Liver (tissue), 8 donors: ENCODE measurements at regions not wholly inside any gene's neighbourhood (a gene's known extent, or its start where the extent isn't known, plus 50 kb on each side); places are given as distances from the start of the nearest gene placed in this dataset.

Experiments used
- DNase-seq: peaks from one replicate; pipeline ENCODE4 v3.0.0-alpha.2; 2017; ENCODE audit warnings: low spot score
- H3K27ac ChIP-seq, 2 donors: one replicate each; pipeline ENCODE4 v1.7.0; 2013; ENCODE audit warnings: inconsistent platforms in 2 of 2, low read length in 2 of 2, control low read depth in 1 of 2, low read depth in 1 of 2, mild to moderate bottlenecking in 1 of 2
- H3K27me3 ChIP-seq, 4 donors: one replicate each; pipeline versions ENCODE4 v1.6.1 to v1.7.0; 2013; ENCODE audit warnings: low read length in 3 of 4, inconsistent platforms in 1 of 4, mild to moderate bottlenecking in 1 of 4, moderate library complexity in 1 of 4; ENCODE audit not compliant: control insufficient read depth in 4 of 4, insufficient read depth in 4 of 4
- H3K36me3 ChIP-seq, 4 donors: one replicate each; pipeline versions ENCODE4 v1.6.1 to v1.7.0; 2013; ENCODE audit warnings: low read length in 3 of 4, mild to moderate bottlenecking in 3 of 4, low read depth in 1 of 4, moderate library complexity in 1 of 4; ENCODE audit not compliant: control insufficient read depth in 4 of 4, insufficient read depth in 3 of 4
- H3K4me1 ChIP-seq, 4 donors: one replicate each; pipeline versions ENCODE4 v1.6.1 to v1.7.0; 2013; ENCODE audit warnings: low read length in 3 of 4, mild to moderate bottlenecking in 3 of 4, moderate library complexity in 1 of 4; ENCODE audit not compliant: control insufficient read depth in 4 of 4, insufficient read depth in 4 of 4
- H3K4me3 ChIP-seq, 3 donors: one replicate each; pipeline versions ENCODE4 v1.6.1 to v1.7.0; 2013; ENCODE audit warnings: low read length in 3 of 3, control low read depth in 1 of 3, low read depth in 1 of 3, mild to moderate bottlenecking in 1 of 3
- H3K9ac ChIP-seq, 2 donors: one replicate each; pipeline ENCODE4 v1.7.0; 2013; ENCODE audit warnings: low read length in 2 of 2, mild to moderate bottlenecking in 2 of 2, moderate library complexity in 2 of 2, control low read depth in 1 of 2, low read depth in 1 of 2
- H3K9me3 ChIP-seq, 4 donors: one replicate each; pipeline versions ENCODE4 v1.6.1 to v1.7.0; 2013; ENCODE audit warnings: low read length in 3 of 4; ENCODE audit not compliant: control insufficient read depth in 4 of 4
- EGR1 ChIP-seq, 2 donors: IDR thresholded peaks; 2 replicates each; pipeline ENCODE4 v1.6.1; 2016 to 2018; ENCODE audit warnings: antibody characterized with exemption in 2 of 2, low read depth in 2 of 2
- FOXA1 ChIP-seq: IDR thresholded peaks from 2 replicates; pipeline ENCODE4 v1.6.1; 2016; ENCODE audit warnings: antibody characterized with exemption
- FOXA2 ChIP-seq: IDR thresholded peaks from 2 replicates; pipeline ENCODE4 v1.6.1; 2016; ENCODE audit warnings: antibody characterized with exemption
- GABPA ChIP-seq, 2 donors: IDR thresholded peaks in 1 of 2; conservative IDR thresholded peaks in 1 of 2; 2 replicates each; pipeline ENCODE4 v1.6.1; 2016; ENCODE audit warnings: antibody characterized with exemption in 2 of 2, mild to moderate bottlenecking in 1 of 2, moderate library complexity in 1 of 2
- HNF4A ChIP-seq, 2 donors: conservative IDR thresholded peaks; 2 replicates each; pipeline ENCODE4 v1.6.1; 2016; ENCODE audit warnings: antibody characterized with exemption in 2 of 2, mild to moderate bottlenecking in 2 of 2
- JUND ChIP-seq, 2 donors: IDR thresholded peaks; 2 replicates each; pipeline ENCODE4 v1.6.1; 2016; ENCODE audit warnings: antibody characterized with exemption in 2 of 2
- NR2F2 ChIP-seq: IDR thresholded peaks from 2 replicates; pipeline ENCODE4 v1.6.1; 2016; ENCODE audit warnings: antibody characterized with exemption
- RAD21 ChIP-seq, 2 donors: IDR thresholded peaks; 2 replicates each; pipeline ENCODE4 v1.6.1; 2016; ENCODE audit warnings: antibody characterized with exemption in 2 of 2, mild to moderate bottlenecking in 2 of 2
- RXRA ChIP-seq, 2 donors: IDR thresholded peaks; 2 replicates each; pipeline ENCODE4 v1.6.1; 2017 to 2018; ENCODE audit warnings: antibody characterized with exemption in 2 of 2, mild to moderate bottlenecking in 1 of 2
- SP1 ChIP-seq: IDR thresholded peaks from 2 replicates; pipeline ENCODE4 v1.6.1; 2018; ENCODE audit warnings: antibody characterized with exemption, mild to moderate bottlenecking
- TAF1 ChIP-seq: conservative IDR thresholded peaks from 2 replicates; pipeline ENCODE4 v1.6.1; 2016; ENCODE audit warnings: antibody characterized with exemption, mild to moderate bottlenecking
- YY1 ChIP-seq: IDR thresholded peaks from 2 replicates; pipeline ENCODE4 v1.6.1; 2016; ENCODE audit warnings: antibody characterized with exemption, mild to moderate bottlenecking
- WGBS: extraction: QIAGEN DNeasy Blood & Tissue Kit; methylation state at CpG from one replicate; pipeline ENCODE4 v1.1.7; 2013; 5-methylcytosine and 5-hydroxymethylcytosine counted together
- TF ChIP-seq, protein P1 (sequence below): fragments of 150-350 bp; IDR thresholded peaks from 2 replicates; pipeline ENCODE4 v1.5.1; 2017; ENCODE audit warnings: improper control_type of control experiment, low read depth, low read length; ENCODE audit not compliant: missing input control
- TF ChIP-seq, protein P2 (sequence below): IDR thresholded peaks from 2 replicates; pipeline ENCODE4 v1.6.1; 2016; ENCODE audit warnings: antibody characterized with exemption
- TF ChIP-seq, protein P3 (sequence below): IDR thresholded peaks from 2 replicates; pipeline ENCODE4 v1.6.1; 2016; ENCODE audit warnings: antibody characterized with exemption, mild to moderate bottlenecking
- TF ChIP-seq, protein P4 (sequence below): IDR thresholded peaks from 2 replicates; pipeline ENCODE4 v1.6.1; 2016; ENCODE audit warnings: antibody characterized with exemption
- TF ChIP-seq, protein P5 (sequence below): IDR thresholded peaks from 2 replicates; pipeline ENCODE4 v1.6.1; 2016; ENCODE audit warnings: antibody characterized with exemption
- donor health status: healthy.
- donor health status: healthy.
- donor health status: healthy.
- donor health status: healthy.
- donor health status: healthy.

DNA sequence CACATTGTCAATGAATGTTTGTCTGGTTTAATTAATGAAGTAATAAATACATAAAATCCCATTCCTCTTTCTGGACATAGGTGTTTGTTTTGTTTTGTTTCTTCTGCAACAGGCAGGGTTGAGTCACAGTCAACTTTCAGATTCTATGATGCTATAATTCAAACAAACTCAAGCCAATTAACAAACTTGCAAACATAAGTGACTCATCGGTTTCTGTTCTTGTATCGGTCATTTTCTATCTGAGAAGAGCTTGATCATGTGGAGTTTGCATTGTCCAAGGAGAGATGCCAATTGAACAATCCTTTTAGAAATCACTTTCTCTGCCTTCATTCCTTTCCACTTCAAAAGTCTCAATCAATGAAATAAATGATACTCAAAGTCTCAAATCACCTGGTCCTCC, 294.2 kb upstream of the C16orf82 start:
- Histone ChIP-seq H3K9ac (no peak overlapping the region), H3K4me3 (no peak overlapping the region), H3K36me3 (no peaks in the 10 kb centered on the region), H3K4me1 (no peaks in the 10 kb centered on the region), H3K27ac (no peak overlapping the region), H3K27me3 (peaks cover 0 to 3% (median 0%) of the 10 kb centered on the region in 4 donors), H3K9me3 (no peaks in the 10 kb centered on the region)
- 30% methylated on average over 2 of the region's 2 CpGs for WGBS
- no peak for DNase-seq
- TF ChIP-seq TAF1 (no peak), FOXA2 (no peak), RXRA (IDR thresholded peaks at IDR 0.05) (no peak)

DNA sequence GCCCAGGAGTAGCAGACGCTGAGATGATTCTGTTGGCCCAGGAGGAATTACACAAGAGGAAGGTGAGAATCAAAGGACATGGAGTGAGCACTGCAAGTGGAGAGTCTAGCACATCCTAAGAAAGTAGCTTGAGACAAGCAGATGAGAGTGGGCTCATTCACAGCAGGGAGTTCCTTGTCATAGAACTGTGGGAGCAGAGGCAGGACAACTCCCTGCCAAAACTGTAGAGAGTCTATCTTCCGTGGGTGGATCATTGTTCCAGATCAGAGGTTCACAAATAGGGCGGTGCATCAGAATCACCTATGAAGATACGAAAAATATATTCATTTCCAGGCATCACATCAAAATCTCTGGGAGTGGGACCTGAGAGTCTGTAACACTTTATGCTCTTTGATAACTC, 288.9 kb upstream of the C16orf82 start:
- peaks cover 0 to 3% (median 0%) of the 10 kb centered on the region in 4 donors for H3K27me3 ChIP-seq
- no peak overlapping the region for H3K4me3 ChIP-seq
- H3K9me3 ChIP-seq, result no peaks in the 10 kb centered on the region
- TF ChIP-seq, protein P1, sequence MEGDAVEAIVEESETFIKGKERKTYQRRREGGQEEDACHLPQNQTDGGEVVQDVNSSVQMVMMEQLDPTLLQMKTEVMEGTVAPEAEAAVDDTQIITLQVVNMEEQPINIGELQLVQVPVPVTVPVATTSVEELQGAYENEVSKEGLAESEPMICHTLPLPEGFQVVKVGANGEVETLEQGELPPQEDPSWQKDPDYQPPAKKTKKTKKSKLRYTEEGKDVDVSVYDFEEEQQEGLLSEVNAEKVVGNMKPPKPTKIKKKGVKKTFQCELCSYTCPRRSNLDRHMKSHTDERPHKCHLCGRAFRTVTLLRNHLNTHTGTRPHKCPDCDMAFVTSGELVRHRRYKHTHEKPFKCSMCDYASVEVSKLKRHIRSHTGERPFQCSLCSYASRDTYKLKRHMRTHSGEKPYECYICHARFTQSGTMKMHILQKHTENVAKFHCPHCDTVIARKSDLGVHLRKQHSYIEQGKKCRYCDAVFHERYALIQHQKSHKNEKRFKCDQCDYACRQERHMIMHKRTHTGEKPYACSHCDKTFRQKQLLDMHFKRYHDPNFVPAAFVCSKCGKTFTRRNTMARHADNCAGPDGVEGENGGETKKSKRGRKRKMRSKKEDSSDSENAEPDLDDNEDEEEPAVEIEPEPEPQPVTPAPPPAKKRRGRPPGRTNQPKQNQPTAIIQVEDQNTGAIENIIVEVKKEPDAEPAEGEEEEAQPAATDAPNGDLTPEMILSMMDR, result no peak
- TF ChIP-seq, protein P2, sequence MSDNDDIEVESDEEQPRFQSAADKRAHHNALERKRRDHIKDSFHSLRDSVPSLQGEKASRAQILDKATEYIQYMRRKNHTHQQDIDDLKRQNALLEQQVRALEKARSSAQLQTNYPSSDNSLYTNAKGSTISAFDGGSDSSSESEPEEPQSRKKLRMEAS, result no peak
- TF ChIP-seq RXRA (IDR thresholded peaks at IDR 0.05), result no peak
- no peak for TF ChIP-seq TAF1
- TF ChIP-seq, protein P3, sequence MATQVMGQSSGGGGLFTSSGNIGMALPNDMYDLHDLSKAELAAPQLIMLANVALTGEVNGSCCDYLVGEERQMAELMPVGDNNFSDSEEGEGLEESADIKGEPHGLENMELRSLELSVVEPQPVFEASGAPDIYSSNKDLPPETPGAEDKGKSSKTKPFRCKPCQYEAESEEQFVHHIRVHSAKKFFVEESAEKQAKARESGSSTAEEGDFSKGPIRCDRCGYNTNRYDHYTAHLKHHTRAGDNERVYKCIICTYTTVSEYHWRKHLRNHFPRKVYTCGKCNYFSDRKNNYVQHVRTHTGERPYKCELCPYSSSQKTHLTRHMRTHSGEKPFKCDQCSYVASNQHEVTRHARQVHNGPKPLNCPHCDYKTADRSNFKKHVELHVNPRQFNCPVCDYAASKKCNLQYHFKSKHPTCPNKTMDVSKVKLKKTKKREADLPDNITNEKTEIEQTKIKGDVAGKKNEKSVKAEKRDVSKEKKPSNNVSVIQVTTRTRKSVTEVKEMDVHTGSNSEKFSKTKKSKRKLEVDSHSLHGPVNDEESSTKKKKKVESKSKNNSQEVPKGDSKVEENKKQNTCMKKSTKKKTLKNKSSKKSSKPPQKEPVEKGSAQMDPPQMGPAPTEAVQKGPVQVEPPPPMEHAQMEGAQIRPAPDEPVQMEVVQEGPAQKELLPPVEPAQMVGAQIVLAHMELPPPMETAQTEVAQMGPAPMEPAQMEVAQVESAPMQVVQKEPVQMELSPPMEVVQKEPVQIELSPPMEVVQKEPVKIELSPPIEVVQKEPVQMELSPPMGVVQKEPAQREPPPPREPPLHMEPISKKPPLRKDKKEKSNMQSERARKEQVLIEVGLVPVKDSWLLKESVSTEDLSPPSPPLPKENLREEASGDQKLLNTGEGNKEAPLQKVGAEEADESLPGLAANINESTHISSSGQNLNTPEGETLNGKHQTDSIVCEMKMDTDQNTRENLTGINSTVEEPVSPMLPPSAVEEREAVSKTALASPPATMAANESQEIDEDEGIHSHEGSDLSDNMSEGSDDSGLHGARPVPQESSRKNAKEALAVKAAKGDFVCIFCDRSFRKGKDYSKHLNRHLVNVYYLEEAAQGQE, result no peak
- no peak for TF ChIP-seq JUND (IDR thresholded peaks at IDR 0.05)
- TF ChIP-seq NR2F2, result no peak
- TF ChIP-seq YY1, result no peak
- TF ChIP-seq, protein P4, sequence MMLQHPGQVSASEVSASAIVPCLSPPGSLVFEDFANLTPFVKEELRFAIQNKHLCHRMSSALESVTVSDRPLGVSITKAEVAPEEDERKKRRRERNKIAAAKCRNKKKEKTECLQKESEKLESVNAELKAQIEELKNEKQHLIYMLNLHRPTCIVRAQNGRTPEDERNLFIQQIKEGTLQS, result no peak
- no peak for TF ChIP-seq GABPA (IDR thresholded peaks at IDR 0.05 in 1 of 2, conservative IDR thresholded peaks at IDR 0.05 in 1 of 2)
- TF ChIP-seq FOXA2, result no peak
- TF ChIP-seq FOXA1, result no peak
- no peak for TF ChIP-seq SP1
- TF ChIP-seq, protein P5, sequence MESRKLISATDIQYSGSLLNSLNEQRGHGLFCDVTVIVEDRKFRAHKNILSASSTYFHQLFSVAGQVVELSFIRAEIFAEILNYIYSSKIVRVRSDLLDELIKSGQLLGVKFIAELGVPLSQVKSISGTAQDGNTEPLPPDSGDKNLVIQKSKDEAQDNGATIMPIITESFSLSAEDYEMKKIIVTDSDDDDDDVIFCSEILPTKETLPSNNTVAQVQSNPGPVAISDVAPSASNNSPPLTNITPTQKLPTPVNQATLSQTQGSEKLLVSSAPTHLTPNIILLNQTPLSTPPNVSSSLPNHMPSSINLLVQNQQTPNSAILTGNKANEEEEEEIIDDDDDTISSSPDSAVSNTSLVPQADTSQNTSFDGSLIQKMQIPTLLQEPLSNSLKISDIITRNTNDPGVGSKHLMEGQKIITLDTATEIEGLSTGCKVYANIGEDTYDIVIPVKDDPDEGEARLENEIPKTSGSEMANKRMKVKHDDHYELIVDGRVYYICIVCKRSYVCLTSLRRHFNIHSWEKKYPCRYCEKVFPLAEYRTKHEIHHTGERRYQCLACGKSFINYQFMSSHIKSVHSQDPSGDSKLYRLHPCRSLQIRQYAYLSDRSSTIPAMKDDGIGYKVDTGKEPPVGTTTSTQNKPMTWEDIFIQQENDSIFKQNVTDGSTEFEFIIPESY, result no peak
- no peak for TF ChIP-seq HNF4A (conservative IDR thresholded peaks at IDR 0.05)
- TF ChIP-seq EGR1 (IDR thresholded peaks at IDR 0.05; ENCODE audit: low read depth in 2 of 2), result no peak
- TF ChIP-seq RAD21 (IDR thresholded peaks at IDR 0.05), result no peak
- no peak overlapping the region for H3K9ac ChIP-seq
- H3K36me3 ChIP-seq, result no peaks in the 10 kb centered on the region
- H3K27ac ChIP-seq, result no peak overlapping the region
- H3K4me1 ChIP-seq, result no peaks in the 10 kb centered on the region
- 67% methylated on average over 4 of the region's 4 CpGs for WGBS
- no peak for DNase-seq
